ENCODE measurements at regions not wholly inside any gene's neighbourhood (a gene's known extent, or its start where the extent isn't known, plus 50 kb on each side); places are given as distances from the start of the nearest gene placed in this dataset.
"Not testable (repeated sequence)": the region's sequence is repeated elsewhere in the genome, so short reads cannot be mapped to it uniquely, and the experiment has no call there.

GRCh38 chr2:145797692-145798091 is 1277.8 kb upstream of the ZEB2 start:
- H3F3A ChIP-seq (ENCODE audit: insufficient read depth, low read depth): no peaks in the 10 kb centered on the region
- intact Hi-C loops (cut with micrococcal nuclease; ENCODE audit: unreplicated experiment): no loop called here
- no peaks in the 10 kb centered on the region for H3K79me2 ChIP-seq (ENCODE audit: low read depth)
- no peak overlapping the region for H3K4me3 ChIP-seq
- no peak for DNase-seq
- no peak overlapping the region for H3K27ac ChIP-seq
- H3K4me1 ChIP-seq (replicated peaks; ENCODE audit: insufficient read depth): peaks cover 8% of the 10 kb centered on the region; the same call in 1 of the 2 replicates
- H3K9me2 ChIP-seq (ENCODE audit: insufficient read depth): 0 out of 2 replicates have a peak, but pooled peaks cover 6% of the 10 kb centered on the region
- POLR2A ChIA-PET (ENCODE audit: unreplicated experiment): no interaction called here
- H4K20me1 ChIP-seq (ENCODE audit: insufficient read depth): no peaks in the 10 kb centered on the region
- BruUV-seq (replicated peaks): no TSS peak
- CTCF ChIA-PET: no interaction called here
- no peak overlapping the region for H3K4me2 ChIP-seq
- H2AFZ ChIP-seq: no peak overlapping the region
- H3K36me3 ChIP-seq (ENCODE audit: low read depth): no peaks in the 10 kb centered on the region
- no peaks in the 10 kb centered on the region for H3K27me3 ChIP-seq (ENCODE audit: insufficient read depth, low read depth)
- TF ChIP-seq EZH2 (IDR thresholded peaks at IDR 0.05; ENCODE audit: low read depth) (no peak), CTCF (conservative IDR thresholded peaks at IDR 0.05) (no peak)
- H3K9me3 ChIP-seq (ENCODE audit: insufficient read depth, low read depth): no peaks in the 10 kb centered on the region

GRCh38 chr2:145792745-145793144 is 1272.8 kb upstream of the ZEB2 start:
- Histone ChIP-seq H3K36me3 (ENCODE audit: low read depth) (no peaks in the 10 kb centered on the region), H3K9me2 (ENCODE audit: insufficient read depth) (no peaks in the 10 kb centered on the region), H3K79me2 (ENCODE audit: low read depth) (no peaks in the 10 kb centered on the region), H3K4me2 (no peak overlapping the region), H3F3A (ENCODE audit: insufficient read depth, low read depth) (no peaks in the 10 kb centered on the region), H2AFZ (no peak overlapping the region), H4K20me1 (ENCODE audit: insufficient read depth) (no peaks in the 10 kb centered on the region), H3K4me3 (no peak overlapping the region), H3K9me3 (ENCODE audit: insufficient read depth, low read depth) (no peaks in the 10 kb centered on the region), H3K27me3 (ENCODE audit: insufficient read depth, low read depth) (no peaks in the 10 kb centered on the region), H3K4me1 (replicated peaks; ENCODE audit: insufficient read depth) (no peaks in the 10 kb centered on the region), H3K27ac (no peak overlapping the region)
- CTCF ChIA-PET: no interaction called here
- no peak for TF ChIP-seq EZH2 (IDR thresholded peaks at IDR 0.05; ENCODE audit: low read depth)
- TF ChIP-seq CTCF (conservative IDR thresholded peaks at IDR 0.05): no peak
- intact Hi-C loops (cut with micrococcal nuclease; ENCODE audit: unreplicated experiment): no loop called here
- POLR2A ChIA-PET (ENCODE audit: unreplicated experiment): no interaction called here
- no TSS peak for BruUV-seq (replicated peaks)
- no peak for DNase-seq

GRCh38 chr2:145789636-145790035 is 1269.7 kb upstream of the ZEB2 start:
- H3K27ac ChIP-seq: no peak overlapping the region
- CTCF ChIA-PET: no interaction called here
- no peak for DNase-seq
- H3K4me3 ChIP-seq: no peak overlapping the region
- no TSS peak for BruUV-seq (replicated peaks)
- no peaks in the 10 kb centered on the region for H3K9me2 ChIP-seq (ENCODE audit: insufficient read depth)
- TF ChIP-seq EZH2 (IDR thresholded peaks at IDR 0.05; ENCODE audit: low read depth): no peak
- TF ChIP-seq CTCF (conservative IDR thresholded peaks at IDR 0.05): no peak
- POLR2A ChIA-PET (ENCODE audit: unreplicated experiment): no interaction called here
- intact Hi-C loops (cut with micrococcal nuclease; ENCODE audit: unreplicated experiment): no loop called here
- no peaks in the 10 kb centered on the region for H3F3A ChIP-seq (ENCODE audit: insufficient read depth, low read depth)
- no peaks in the 10 kb centered on the region for H3K4me1 ChIP-seq (replicated peaks; ENCODE audit: insufficient read depth)
- H3K4me2 ChIP-seq: no peak overlapping the region
- H3K9me3 ChIP-seq (ENCODE audit: insufficient read depth, low read depth): no peaks in the 10 kb centered on the region
- H3K79me2 ChIP-seq (ENCODE audit: low read depth): no peaks in the 10 kb centered on the region
- H4K20me1 ChIP-seq (ENCODE audit: insufficient read depth): no peaks in the 10 kb centered on the region
- no peaks in the 10 kb centered on the region for H3K36me3 ChIP-seq (ENCODE audit: low read depth)
- no peaks in the 10 kb centered on the region for H3K27me3 ChIP-seq (ENCODE audit: insufficient read depth, low read depth)
- no peak overlapping the region; the same call in 1 of the 2 replicates for H2AFZ ChIP-seq

DNA sequence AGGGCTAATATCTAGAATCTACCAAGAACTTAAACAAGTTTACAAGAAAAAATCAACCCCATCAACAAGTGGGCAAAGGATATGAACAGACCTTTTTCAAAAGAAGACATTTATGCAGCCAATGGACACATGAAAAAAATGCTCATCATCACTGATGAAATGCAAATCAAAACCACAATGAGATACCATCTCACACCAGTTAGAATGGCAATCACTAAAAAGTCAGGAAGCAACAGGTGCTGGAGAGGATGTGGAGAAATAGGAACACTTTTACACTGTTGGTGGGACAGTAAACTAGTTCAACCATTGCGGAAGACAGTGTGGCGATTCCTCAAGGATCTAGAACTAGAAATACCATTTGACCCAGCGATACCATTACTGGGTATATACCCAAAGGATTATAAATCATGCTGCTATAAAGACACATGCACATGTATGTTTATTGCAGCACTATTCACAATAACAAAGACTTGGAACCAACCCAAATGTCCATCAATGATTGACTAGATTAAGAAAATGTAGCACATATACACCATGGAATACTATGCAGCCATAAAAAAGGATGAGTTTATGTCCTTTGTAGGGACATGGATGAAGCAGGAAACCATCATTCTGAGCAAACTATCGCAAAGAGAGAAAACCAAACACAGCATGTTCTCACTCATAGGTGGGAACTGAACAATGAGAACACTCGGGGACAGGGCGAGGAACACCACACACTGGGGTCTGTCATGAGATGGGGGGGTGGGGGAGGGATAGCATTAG is 1267.9 kb upstream of the ZEB2 start:
- H3K9me3 ChIP-seq (ENCODE audit: insufficient read depth, low read depth); POLR2A ChIA-PET (ENCODE audit: unreplicated experiment); H3F3A ChIP-seq (ENCODE audit: insufficient read depth, low read depth); H3K4me1 ChIP-seq (replicated peaks; ENCODE audit: insufficient read depth); H4K20me1 ChIP-seq (ENCODE audit: insufficient read depth); CTCF ChIA-PET; H2AFZ ChIP-seq; H3K9me2 ChIP-seq (ENCODE audit: insufficient read depth); H3K4me2 ChIP-seq; BruUV-seq (replicated peaks); intact Hi-C loops (cut with micrococcal nuclease; ENCODE audit: unreplicated experiment); H3K36me3 ChIP-seq (ENCODE audit: low read depth); H3K4me3 ChIP-seq; H3K27ac ChIP-seq; H3K27me3 ChIP-seq (ENCODE audit: insufficient read depth, low read depth); H3K79me2 ChIP-seq (ENCODE audit: low read depth); DNase-seq: not testable (repeated sequence)

- H3K9me3 ChIP-seq (ENCODE audit: insufficient read depth, low read depth); DNase-seq; H3K9me2 ChIP-seq (ENCODE audit: insufficient read depth); CTCF ChIA-PET; H4K20me1 ChIP-seq (ENCODE audit: insufficient read depth); H2AFZ ChIP-seq; H3K27me3 ChIP-seq (ENCODE audit: insufficient read depth, low read depth); H3K4me3 ChIP-seq; intact Hi-C loops (cut with micrococcal nuclease; ENCODE audit: unreplicated experiment); H3K4me2 ChIP-seq; H3F3A ChIP-seq (ENCODE audit: insufficient read depth, low read depth); H3K79me2 ChIP-seq (ENCODE audit: low read depth); POLR2A ChIA-PET (ENCODE audit: unreplicated experiment); H3K36me3 ChIP-seq (ENCODE audit: low read depth); BruUV-seq (replicated peaks); H3K4me1 ChIP-seq (replicated peaks; ENCODE audit: insufficient read depth); H3K27ac ChIP-seq: not testable (repeated sequence)
Measured at GRCh38 chr2:145782607-145783006, 1262.7 kb upstream of the ZEB2 start.
